HCT116 (cell line): ENCODE measurements at regions not wholly inside any gene's neighbourhood (a gene's known extent, or its start where the extent isn't known, plus 50 kb on each side); places are given as distances from the start of the nearest gene placed in this dataset.
"Not testable (repeated sequence)": the region's sequence is repeated elsewhere in the genome, so short reads cannot be mapped to it uniquely, and the experiment has no call there.

Experiments
- ATAC-seq: fragments of 200-7000 bp; cut with Tn5 transposase; 2 replicates; pipeline ENCODE4 v1.9.1; 2020; ENCODE audit warnings: mild to moderate bottlenecking, moderate library complexity
- BruUV-seq: library from RNA; stranded (reverse); fragments of 400-500 nt; replicated peaks from 2 replicates; lab custom pipeline; 2021; lab: Mats Ljungman, UMichigan
- CTCF ChIA-PET: fragments of 300-600 bp; sonication (Branson Sonifier 250); formaldehyde crosslinking; loops from one replicate; lab custom pipeline; 2021; ENCODE audit warnings: antibody characterized with exemption; lab: Charles Lee
- POLR2A ChIA-PET: fragments of 300-600, 350-600 bp; sonication (Branson Sonifier 250); formaldehyde crosslinking; loops from one replicate; lab custom pipeline; 2021; ENCODE audit warnings: antibody characterized with exemption; lab: Charles Lee
- RAD21 ChIA-PET, 2 experiments: fragments of 300-600 bp; sonication (Branson Sonifier 250); formaldehyde crosslinking; loops; one replicate each; lab custom pipeline; 2023; ENCODE audit warnings: low total read pairs in 2 of 2; ENCODE audit not compliant: uncharacterized antibody in 2 of 2, unreplicated experiment in 2 of 2, low non-redundant PET in 1 of 2; lab: Charles Lee
- DNase-seq: peaks from one replicate; pipeline ENCODE4 v3.0.0-alpha.2; 2010; ENCODE audit warnings: low read depth, low spot score
- H2AFZ ChIP-seq: fragments of 200-600 bp; shearing (Covaris generic), sonication (generic); 2 replicates; pipeline ENCODE4 v1.6.1; 2017; ENCODE audit warnings: low read depth, mixed run types, mixed read lengths, antibody characterized with exemption, low read length; ENCODE audit not compliant: poor library complexity, severe bottlenecking
- H3K27ac ChIP-seq: 2 replicates; pipeline ENCODE4 v1.5.1; 2012; ENCODE audit warnings: low read depth, low read length
- H3K27me3 ChIP-seq: fragments of 200-600 bp; sonication (generic); 2 replicates; pipeline ENCODE4 v1.6.1; 2016; ENCODE audit warnings: mixed run types, low read length, mixed read lengths; ENCODE audit not compliant: insufficient read depth
- H3K36me3 ChIP-seq, 2 experiments: fragments of 200-500 bp in 1 of 2; fragments of 200-600 bp in 1 of 2; sonication (Bioruptor generic) in 1 of 2; sonication (generic) in 1 of 2; 2 replicates each; pipeline versions ENCODE4 v1.5.1 to v1.6.1; 2014 to 2016; ENCODE audit warnings: low read length in 2 of 2, inconsistent platforms in 1 of 2, mixed read lengths in 1 of 2, mixed run types in 1 of 2; ENCODE audit not compliant: insufficient read depth in 2 of 2, control insufficient read depth in 1 of 2
- H3K4me1 ChIP-seq, 2 experiments: fragments of 200-600 bp in 1 of 2; sonication (generic) in 1 of 2; 2 replicates each; pipeline versions ENCODE4 v1.5.1 to v1.6.1; 2012 to 2017; ENCODE audit warnings: low read length in 2 of 2, inconsistent platforms in 1 of 2, mild to moderate bottlenecking in 1 of 2, mixed read lengths in 1 of 2, mixed run types in 1 of 2, moderate library complexity in 1 of 2; ENCODE audit not compliant: insufficient read depth in 2 of 2, control insufficient read depth in 1 of 2
- H3K4me2 ChIP-seq: fragments of 200-600 bp; sonication (generic); 2 replicates; pipeline ENCODE4 v1.6.1; 2017; ENCODE audit warnings: mixed run types, low read length, mixed read lengths
- H3K4me3 ChIP-seq, 2 experiments: fragments of 200-600 bp in 1 of 2; sonication (generic) in 1 of 2; replicated peaks in 1 of 2; 2 replicates each; pipeline ENCODE4 v1.5.1; 2011 to 2016; ENCODE audit warnings: low read length in 2 of 2, control low read depth in 1 of 2, low read depth in 1 of 2, mild to moderate bottlenecking in 1 of 2, mixed read lengths in 1 of 2, mixed run types in 1 of 2
- H3K79me2 ChIP-seq: fragments of 200-600 bp; sonication (generic); 2 replicates; pipeline ENCODE4 v1.6.1; 2017; ENCODE audit warnings: mild to moderate bottlenecking, mixed run types, low read length, moderate library complexity, mixed read lengths; ENCODE audit not compliant: insufficient read depth
- H3K9ac ChIP-seq: fragments of 200-600 bp; sonication (generic); 2 replicates; pipeline ENCODE4 v1.6.1; 2016; ENCODE audit warnings: low read length, mixed read lengths
- H3K9me2 ChIP-seq: fragments of 200-600 bp; sonication (generic), shearing (Covaris generic); 2 replicates; pipeline ENCODE4 v1.6.1; 2017; ENCODE audit warnings: mixed run types, mild to moderate bottlenecking, moderate library complexity; ENCODE audit not compliant: insufficient read depth
- H3K9me3 ChIP-seq, 2 experiments: fragments of 200-500 bp in 1 of 2; fragments of 200-600 bp in 1 of 2; sonication (Bioruptor generic) in 1 of 2; sonication (generic) in 1 of 2; 2 replicates each; pipeline ENCODE4 v1.6.1; 2014 to 2017; ENCODE audit warnings: low read length in 2 of 2, mixed read lengths in 2 of 2, inconsistent platforms in 1 of 2, low read depth in 1 of 2, mild to moderate bottlenecking in 1 of 2, mixed run types in 1 of 2, moderate library complexity in 1 of 2; ENCODE audit not compliant: control insufficient read depth in 1 of 2, insufficient read depth in 1 of 2
- H4K20me1 ChIP-seq: fragments of 200-600 bp; sonication (generic), shearing (Covaris generic); 2 replicates; pipeline ENCODE4 v1.6.1; 2017; ENCODE audit warnings: mixed run types, mild to moderate bottlenecking, moderate library complexity; ENCODE audit not compliant: insufficient read depth
- ELF1 ChIP-seq: IDR thresholded peaks from 2 replicates; pipeline ENCODE4 v1.6.1; 2012; ENCODE audit warnings: low read depth, borderline replicate concordance
- EZH2phosphoT487 ChIP-seq: fragments of 200-600 bp; IDR thresholded peaks from 2 replicates; pipeline ENCODE4 v1.6.1; 2018; ENCODE audit warnings: antibody characterized with exemption, borderline replicate concordance
- ZBTB33 ChIP-seq: IDR thresholded peaks from 2 replicates; pipeline ENCODE4 v1.6.1; 2011; ENCODE audit warnings: mild to moderate bottlenecking, low read length, moderate library complexity; ENCODE audit not compliant: insufficient replicate concordance; ENCODE audit errors: extremely low read depth
- intact Hi-C: fragments of 100-400 bp; cut with micrococcal nuclease; formaldehyde crosslinking; loops from 2 replicates; pipeline ENCODE4 v1.10.0; 2022

GRCh38 chr4:16411501-16412085 is 185.3 kb upstream of the TAPT1 start (continued):
- TF ChIP-seq ZBTB33: no peak

GRCh38 chr4:16393216-16393615 is 166.9 kb upstream of the TAPT1 start:
- POLR2A ChIA-PET, intact Hi-C loops, H3K4me1 ChIP-seq, DNase-seq, BruUV-seq, RAD21 ChIA-PET, H3K9me3 ChIP-seq, H3K4me3 ChIP-seq, H3K4me2 ChIP-seq, H2AFZ ChIP-seq, H3K9ac ChIP-seq, H4K20me1 ChIP-seq, H3K36me3 ChIP-seq, H3K9me2 ChIP-seq, H3K27ac ChIP-seq, CTCF ChIA-PET, ATAC-seq, H3K79me2 ChIP-seq: not testable (repeated sequence)
- H3K27me3 ChIP-seq: peaks cover 14% of the 10 kb centered on the region

GRCh38 chr4:16391196-16391595 is 164.9 kb upstream of the TAPT1 start:
- DNase-seq: no peak
- RAD21 ChIA-PET: no interaction called here
- Histone ChIP-seq H3K9ac (no peak overlapping the region), H4K20me1 (no peaks in the 10 kb centered on the region), H3K4me3 (no peak overlapping the region), H2AFZ (no peak overlapping the region), H3K9me2 (no peaks in the 10 kb centered on the region), H3K27ac (no peak overlapping the region), H3K36me3 (no peaks in the 10 kb centered on the region), H3K27me3 (peaks cover 19% of the 10 kb centered on the region), H3K4me2 (no peak overlapping the region), H3K79me2 (no peaks in the 10 kb centered on the region), H3K9me3 (no peaks in the 10 kb centered on the region), H3K4me1 (no peaks in the 10 kb centered on the region)
- BruUV-seq: no TSS peak
- intact Hi-C loops: no loop called here
- ATAC-seq: no peak
- TF ChIP-seq EZH2phosphoT487: no peak
- TF ChIP-seq ELF1: no peak
- POLR2A ChIA-PET: no interaction called here
- CTCF ChIA-PET: no interaction called here
